IPS DF 4.7 (cell line): ENCODE measurements at regions not wholly inside any gene's neighbourhood (a gene's known extent, or its start where the extent isn't known, plus 50 kb on each side); places are given as distances from the start of the nearest gene placed in this dataset.
"Not testable (repeated sequence)": the region's sequence is repeated elsewhere in the genome, so short reads cannot be mapped to it uniquely, and the experiment has no call there.

ENCODE experiments used
- DNase-seq: peaks from one replicate; pipeline ENCODE4 v3.0.0-alpha.2; 2013; ENCODE audit warnings: low spot score; ENCODE audit errors: extremely low read depth

GRCh38 chr3:124137216-124137615 lies 145.3 kb upstream of the ROPN1 start:
- no peak for DNase-seq

GRCh38 chr3:124138148-124138547 lies 146.2 kb upstream of the ROPN1 start:
- no peak for DNase-seq

GRCh38 chr3:124140746-124141145 lies 148.8 kb upstream of the ROPN1 start:
- no peak for DNase-seq

- DNase-seq = no peak
Measured at GRCh38 chr3:124142389-124142970, 150.6 kb upstream of the ROPN1 start.

- DNase-seq = no peak
Measured at GRCh38 chr3:124143047-124143446, 151.1 kb upstream of the ROPN1 start.

GRCh38 chr3:124144035-124144814 lies 152.3 kb upstream of the ROPN1 start:
- no peak for DNase-seq

- no peak for DNase-seq
Measured at GRCh38 chr3:124147429-124147828, 155.5 kb upstream of the ROPN1 start.

GRCh38 chr3:124147946-124148345 lies 156.0 kb upstream of the ROPN1 start:
- DNase-seq = no peak

GRCh38 chr3:124149081-124149480 lies 157.2 kb upstream of the ROPN1 start:
- DNase-seq = no peak

- DNase-seq = no peak
Measured at GRCh38 chr3:124149771-124150170, 157.8 kb upstream of the ROPN1 start.

- not testable (repeated sequence) for DNase-seq
Measured at GRCh38 chr3:124152891-124153290, 161.0 kb upstream of the ROPN1 start.

- no peak for DNase-seq
Measured at GRCh38 chr3:124156866-124157712, 165.2 kb upstream of the ROPN1 start.

- no peak for DNase-seq
Measured at GRCh38 chr3:124157748-124158147, 165.8 kb upstream of the ROPN1 start.

- DNase-seq = peak; percentile 80
Measured at GRCh38 chr3:124158168-124158881, 166.4 kb upstream of the ROPN1 start.

- DNase-seq = no peak
Measured at GRCh38 chr3:124161448-124161847, 169.5 kb upstream of the ROPN1 start.

- DNase-seq = no peak
Measured at GRCh38 chr3:124163689-124164088, 171.8 kb upstream of the ROPN1 start.

GRCh38 chr3:124168271-124168670 lies 176.3 kb upstream of the ROPN1 start:
- no peak for DNase-seq

- no peak for DNase-seq
Measured at GRCh38 chr3:124172283-124172682, 180.4 kb upstream of the ROPN1 start.

GRCh38 chr3:124172816-124173215 lies 180.9 kb upstream of the ROPN1 start:
- no peak for DNase-seq

GRCh38 chr3:124174476-124174875 lies 182.6 kb upstream of the ROPN1 start:
- no peak for DNase-seq
